ENCODE measurements at regions not wholly inside any gene's neighbourhood (a gene's known extent, or its start where the extent isn't known, plus 50 kb on each side); places are given as distances from the start of the nearest gene placed in this dataset.
"Not testable (repeated sequence)": the region's sequence is repeated elsewhere in the genome, so short reads cannot be mapped to it uniquely, and the experiment has no call there.

- TF ChIP-seq FOXK1 (CRISPR knock-in tag; IDR thresholded peaks at IDR 0.05); KAT7 (CRISPR knock-in tag; IDR thresholded peaks at IDR 0.05; ENCODE audit: borderline replicate concordance); NR1H2 (CRISPR knock-in tag; IDR thresholded peaks at IDR 0.05): not testable (repeated sequence)
These were observed 52.7 kb upstream of the PSAP start for GRCh38 chr10:71903636-71904250.
